SK-N-SH treated with all-trans-retinoic acid at 6 μM for 48 hours (cell line): ENCODE measurements at regions not wholly inside any gene's neighbourhood (a gene's known extent, or its start where the extent isn't known, plus 50 kb on each side); places are given as distances from the start of the nearest gene placed in this dataset.
"Not testable (repeated sequence)": the region's sequence is repeated elsewhere in the genome, so short reads cannot be mapped to it uniquely, and the experiment has no call there.

Source experiments
- ARNTL ChIP-seq: fragments of 450-650 bp; formaldehyde crosslinking; IDR thresholded peaks from 2 replicates; pipeline ENCODE4 v1.5.0; 2020; ENCODE audit warnings: low read depth, mild to moderate bottlenecking, moderate library complexity, borderline replicate concordance
- CREB5 ChIP-seq: fragments of 250-450 bp; sonication (Bioruptor Pico); IDR thresholded peaks from 2 replicates; pipeline ENCODE4 v1.5.1; 2020; ENCODE audit warnings: low read depth, mild to moderate bottlenecking, moderate library complexity
- CSDC2 ChIP-seq: fragments of 250-450 bp; sonication (Bioruptor Pico); IDR thresholded peaks from 2 replicates; pipeline ENCODE4 v1.5.0; 2020; ENCODE audit warnings: mild to moderate bottlenecking, moderate library complexity
- ESRRG ChIP-seq: fragments of 250-450 bp; sonication (Bioruptor Pico); IDR thresholded peaks from 2 replicates; pipeline ENCODE4 v1.6.1; 2021; ENCODE audit warnings: mild to moderate bottlenecking
- PATZ1 ChIP-seq: fragments of 250-450 bp; sonication (Bioruptor Pico); IDR thresholded peaks from 2 replicates; pipeline ENCODE4 v1.8.0; 2020; ENCODE audit warnings: mild to moderate bottlenecking, moderate library complexity, borderline replicate concordance
- PPARA ChIP-seq: fragments of 250-450 bp; sonication (Bioruptor Pico); IDR thresholded peaks from 2 replicates; pipeline ENCODE4 v1.5.0; 2020; ENCODE audit warnings: mild to moderate bottlenecking, borderline replicate concordance
- RARB ChIP-seq: fragments of 250-450 bp; sonication (Bioruptor Pico); IDR thresholded peaks from 2 replicates; pipeline ENCODE4 v1.8.0; 2021; ENCODE audit warnings: mild to moderate bottlenecking, moderate library complexity
- SNAI2 ChIP-seq: fragments of 250-450 bp; sonication (Bioruptor Pico); IDR thresholded peaks from 2 replicates; pipeline ENCODE4 v1.5.0; 2020; ENCODE audit warnings: mild to moderate bottlenecking, moderate library complexity
- TCF4 ChIP-seq: fragments of 250-450 bp; sonication (Bioruptor Pico); IDR thresholded peaks from 2 replicates; pipeline ENCODE4 v1.8.0; 2021; ENCODE audit warnings: mild to moderate bottlenecking, moderate library complexity, borderline replicate concordance
- TOX ChIP-seq: fragments of 250-450 bp; sonication (Bioruptor Pico); IDR thresholded peaks from 2 replicates; pipeline ENCODE4 v1.8.0; 2021; ENCODE audit warnings: mild to moderate bottlenecking, moderate library complexity, borderline replicate concordance
- TSHZ2 ChIP-seq: fragments of 250-450 bp; sonication (Bioruptor Pico); IDR thresholded peaks from 2 replicates; pipeline ENCODE4 v1.5.0; 2020; ENCODE audit warnings: mild to moderate bottlenecking, moderate library complexity
- ZC3H10 ChIP-seq: fragments of 250-450 bp; sonication (Bioruptor Pico); IDR thresholded peaks from 2 replicates; pipeline ENCODE4 v1.5.1; 2021; ENCODE audit warnings: mild to moderate bottlenecking, moderate library complexity
- ZFP3 ChIP-seq: fragments of 250-450 bp; sonication (Bioruptor Pico); IDR thresholded peaks from 2 replicates; pipeline ENCODE4 v1.5.0; 2020; ENCODE audit warnings: mild to moderate bottlenecking, moderate library complexity
- ZNF565 ChIP-seq: fragments of 450-650 bp; formaldehyde crosslinking; conservative IDR thresholded peaks from 2 replicates; pipeline ENCODE4 v1.5.0; 2020; ENCODE audit warnings: low read depth, mild to moderate bottlenecking, moderate library complexity

- TF ChIP-seq ARNTL (CRISPR knock-in tag); SNAI2 (CRISPR knock-in tag); ESRRG (CRISPR knock-in tag); ZNF565 (CRISPR knock-in tag); TOX (CRISPR knock-in tag); ZC3H10 (CRISPR knock-in tag); PATZ1; CSDC2 (CRISPR knock-in tag); CREB5 (CRISPR knock-in tag); ZFP3 (CRISPR knock-in tag); RARB (CRISPR knock-in tag); TSHZ2 (CRISPR knock-in tag); PPARA (CRISPR knock-in tag); TCF4 (CRISPR knock-in tag): not testable (repeated sequence)
Observed at GRCh38 chr5:71822065-71822464, 103.0 kb downstream of the CARTPT start.
